Muscle layer of colon (tissue), 2 donors: ENCODE measurements at regions not wholly inside any gene's neighbourhood (a gene's known extent, or its start where the extent isn't known, plus 50 kb on each side); places are given as distances from the start of the nearest gene placed in this dataset.

ENCODE experiments used
- H3K27ac ChIP-seq: one replicate; pipeline ENCODE4 v1.7.0; 2013; ENCODE audit warnings: low read depth, mild to moderate bottlenecking, low read length, moderate library complexity
- H3K27me3 ChIP-seq, 2 donors: one replicate each; pipeline ENCODE4 v1.7.0; 2013; ENCODE audit warnings: low read length in 2 of 2, mild to moderate bottlenecking in 2 of 2; ENCODE audit not compliant: insufficient read depth in 2 of 2, control insufficient read depth in 1 of 2
- H3K36me3 ChIP-seq: one replicate; pipeline ENCODE4 v1.7.0; 2013; ENCODE audit warnings: mild to moderate bottlenecking, low read length; ENCODE audit not compliant: insufficient read depth
- H3K4me1 ChIP-seq: one replicate; pipeline ENCODE4 v1.7.0; 2013; ENCODE audit warnings: mild to moderate bottlenecking, low read length; ENCODE audit not compliant: insufficient read depth
- H3K4me3 ChIP-seq, 2 donors: one replicate each; pipeline ENCODE4 v1.7.0; 2013; ENCODE audit warnings: low read length in 2 of 2, low read depth in 1 of 2, mild to moderate bottlenecking in 1 of 2, moderate library complexity in 1 of 2
- H3K9ac ChIP-seq: one replicate; pipeline ENCODE4 v1.7.0; 2013; ENCODE audit warnings: low read length
- H3K9me3 ChIP-seq: one replicate; pipeline ENCODE4 v1.7.0; 2013; ENCODE audit warnings: mild to moderate bottlenecking, low read length
- donor health status: abdominal sarcoma.
- donor health status: Adenocarcinoma of cecum.

- no peaks in the 10 kb centered on the region for H3K9me3 ChIP-seq
- no peak overlapping the region for H3K9ac ChIP-seq
- no peak overlapping the region for H3K4me3 ChIP-seq
- H3K4me1 ChIP-seq = peaks cover 16% of the 10 kb centered on the region
- H3K27ac ChIP-seq = no peak overlapping the region
- H3K27me3 ChIP-seq = no peaks in the 10 kb centered on the region
- H3K36me3 ChIP-seq = no peaks in the 10 kb centered on the region
Measured at GRCh38 chr3:174498638-174499037, 360.5 kb upstream of the NAALADL2 start.

GRCh38 chr3:174505266-174505665 lies 353.9 kb upstream of the NAALADL2 start:
- Histone ChIP-seq H3K9ac (no peak overlapping the region), H3K27me3 (no peaks in the 10 kb centered on the region), H3K4me3 (no peak overlapping the region), H3K36me3 (no peaks in the 10 kb centered on the region), H3K9me3 (no peaks in the 10 kb centered on the region), H3K4me1 (no peaks in the 10 kb centered on the region), H3K27ac (no peak overlapping the region)

- Histone ChIP-seq H3K4me1 (no peaks in the 10 kb centered on the region), H3K4me3 (no peak overlapping the region), H3K9ac (no peak overlapping the region), H3K9me3 (no peaks in the 10 kb centered on the region), H3K27ac (no peak overlapping the region), H3K27me3 (no peaks in the 10 kb centered on the region), H3K36me3 (no peaks in the 10 kb centered on the region)
Measured at GRCh38 chr3:174524203-174524602, 334.9 kb upstream of the NAALADL2 start.

GRCh38 chr3:174529298-174529697 lies 329.8 kb upstream of the NAALADL2 start:
- Histone ChIP-seq H3K4me3 (no peak overlapping the region), H3K27ac (no peak overlapping the region), H3K36me3 (no peaks in the 10 kb centered on the region), H3K4me1 (no peaks in the 10 kb centered on the region), H3K9me3 (no peaks in the 10 kb centered on the region), H3K27me3 (no peaks in the 10 kb centered on the region), H3K9ac (no peak overlapping the region)

GRCh38 chr3:174531262-174531982 lies 327.7 kb upstream of the NAALADL2 start:
- no peaks in the 10 kb centered on the region for H3K9me3 ChIP-seq
- H3K27me3 ChIP-seq = no peaks in the 10 kb centered on the region
- no peaks in the 10 kb centered on the region for H3K4me1 ChIP-seq
- no peak overlapping the region for H3K9ac ChIP-seq
- no peak overlapping the region for H3K27ac ChIP-seq
- H3K36me3 ChIP-seq = no peaks in the 10 kb centered on the region
- no peak overlapping the region for H3K4me3 ChIP-seq

GRCh38 chr3:174532216-174532615 lies 326.9 kb upstream of the NAALADL2 start:
- Histone ChIP-seq H3K9me3 (no peaks in the 10 kb centered on the region), H3K9ac (no peak overlapping the region), H3K27me3 (no peaks in the 10 kb centered on the region), H3K36me3 (no peaks in the 10 kb centered on the region), H3K27ac (no peak overlapping the region), H3K4me3 (no peak overlapping the region), H3K4me1 (no peaks in the 10 kb centered on the region)

GRCh38 chr3:174532776-174533175 lies 326.4 kb upstream of the NAALADL2 start:
- H3K9ac ChIP-seq = no peak overlapping the region
- H3K36me3 ChIP-seq = no peaks in the 10 kb centered on the region
- H3K27ac ChIP-seq = no peak overlapping the region
- H3K4me1 ChIP-seq = no peaks in the 10 kb centered on the region
- H3K9me3 ChIP-seq = no peaks in the 10 kb centered on the region
- H3K4me3 ChIP-seq = no peak overlapping the region
- H3K27me3 ChIP-seq = no peaks in the 10 kb centered on the region

GRCh38 chr3:174533286-174533685 lies 325.8 kb upstream of the NAALADL2 start:
- Histone ChIP-seq H3K9me3 (no peaks in the 10 kb centered on the region), H3K36me3 (no peaks in the 10 kb centered on the region), H3K27me3 (no peaks in the 10 kb centered on the region), H3K9ac (no peak overlapping the region), H3K27ac (no peak overlapping the region), H3K4me1 (no peaks in the 10 kb centered on the region), H3K4me3 (no peak overlapping the region)

GRCh38 chr3:174536319-174536718 lies 322.8 kb upstream of the NAALADL2 start:
- Histone ChIP-seq H3K4me3 (no peak overlapping the region), H3K36me3 (no peaks in the 10 kb centered on the region), H3K9ac (no peak overlapping the region), H3K27ac (no peak overlapping the region), H3K27me3 (no peaks in the 10 kb centered on the region), H3K4me1 (no peaks in the 10 kb centered on the region), H3K9me3 (no peaks in the 10 kb centered on the region)

GRCh38 chr3:174538151-174538550 lies 321.0 kb upstream of the NAALADL2 start:
- Histone ChIP-seq H3K9me3 (no peaks in the 10 kb centered on the region), H3K27ac (no peak overlapping the region), H3K27me3 (no peaks in the 10 kb centered on the region), H3K4me1 (no peaks in the 10 kb centered on the region), H3K9ac (no peak overlapping the region), H3K4me3 (no peak overlapping the region), H3K36me3 (no peaks in the 10 kb centered on the region)

GRCh38 chr3:174540116-174540908 lies 318.8 kb upstream of the NAALADL2 start:
- H3K9ac ChIP-seq = no peak overlapping the region
- no peaks in the 10 kb centered on the region for H3K9me3 ChIP-seq
- no peak overlapping the region for H3K4me3 ChIP-seq
- H3K27ac ChIP-seq = no peak overlapping the region
- H3K4me1 ChIP-seq = no peaks in the 10 kb centered on the region
- H3K36me3 ChIP-seq = no peaks in the 10 kb centered on the region
- H3K27me3 ChIP-seq = no peaks in the 10 kb centered on the region
